ENCODE measurements at regions not wholly inside any gene's neighbourhood (a gene's known extent, or its start where the extent isn't known, plus 50 kb on each side); places are given as distances from the start of the nearest gene placed in this dataset.

- H3K9me3 Mint-ChIP-seq = no peaks in the 10 kb centered on the region
- ChIA-PET POLR2A (no interaction called here), CTCF (interaction anchor here (1.5 kb wide), 1 partner anchor 13 kb away, joined by 3 read pairs; no protein-coding TSS in a partner anchor)
- no peak overlapping the region for H3K27ac Mint-ChIP-seq
- no peaks in the 10 kb centered on the region for H3K4me1 Mint-ChIP-seq (ENCODE audit: low read depth)
- TF ChIP-seq CTCF (IDR thresholded peaks at IDR 0.05) = no peak
- DNase-seq (no peak), ATAC-seq (no peak)
- no peak overlapping the region for H3K4me3 Mint-ChIP-seq
- peaks cover 1% of the 10 kb centered on the region for H3K27me3 Mint-ChIP-seq
- no peaks in the 10 kb centered on the region for H3K36me3 Mint-ChIP-seq (ENCODE audit: low read depth)
- intact Hi-C loops (cut with micrococcal nuclease) = no loop called here
These were observed 286.8 kb downstream of the SKIDA1 start for GRCh38 chr10:21238717-21239116.

GRCh38 chr10:21238044-21238443 lies 287.4 kb downstream of the SKIDA1 start:
- TF ChIP-seq CTCF (IDR thresholded peaks at IDR 0.05) = no peak
- Mint-ChIP-seq H3K27me3 (peaks cover 1% of the 10 kb centered on the region), H3K4me3 (no peak overlapping the region), H3K9me3 (no peaks in the 10 kb centered on the region), H3K4me1 (ENCODE audit: low read depth) (no peaks in the 10 kb centered on the region), H3K36me3 (ENCODE audit: low read depth) (no peaks in the 10 kb centered on the region), H3K27ac (no peak overlapping the region)
- POLR2A ChIA-PET = no interaction called here
- ATAC-seq (no peak), DNase-seq (no peak)
- CTCF ChIA-PET = interaction anchor here (1.5 kb wide), 1 partner anchor 14 kb away, joined by 3 read pairs; no protein-coding TSS in a partner anchor
- intact Hi-C loops (cut with micrococcal nuclease) = no loop called here

- no peak for ATAC-seq
These were observed 290.7 kb downstream of the SKIDA1 start for GRCh38 chr10:21234761-21235160.

GRCh38 chr10:21230219-21230618 lies 295.3 kb downstream of the SKIDA1 start:
- POLR2A ChIA-PET = no interaction called here
- peaks cover 5% of the 10 kb centered on the region for H3K27me3 Mint-ChIP-seq
- CTCF ChIA-PET = no interaction called here
- intact Hi-C loops (cut with micrococcal nuclease) = no loop called here
- H3K9me3 Mint-ChIP-seq = no peaks in the 10 kb centered on the region
- DNase-seq (no peak), ATAC-seq (no peak)
- H3K36me3 Mint-ChIP-seq (ENCODE audit: low read depth) = no peaks in the 10 kb centered on the region
- no peak overlapping the region for H3K27ac Mint-ChIP-seq
- no peaks in the 10 kb centered on the region for H3K4me1 Mint-ChIP-seq (ENCODE audit: low read depth)
- no peak overlapping the region for H3K4me3 Mint-ChIP-seq
- TF ChIP-seq CTCF (IDR thresholded peaks at IDR 0.05) = no peak

More at GRCh38 chr10:21234761-21235160, 290.7 kb downstream of the SKIDA1 start:
- no peaks in the 10 kb centered on the region for H3K9me3 Mint-ChIP-seq
- no peak overlapping the region for H3K27ac Mint-ChIP-seq
- H3K4me3 Mint-ChIP-seq = no peak overlapping the region
- no peaks in the 10 kb centered on the region for H3K36me3 Mint-ChIP-seq (ENCODE audit: low read depth)
- no peak for DNase-seq
- no peaks in the 10 kb centered on the region for H3K4me1 Mint-ChIP-seq (ENCODE audit: low read depth)
- no peak for TF ChIP-seq CTCF (IDR thresholded peaks at IDR 0.05)
- POLR2A ChIA-PET = no interaction called here
- intact Hi-C loops (cut with micrococcal nuclease) = no loop called here
- CTCF ChIA-PET = no interaction called here
- H3K27me3 Mint-ChIP-seq = peaks cover 2% of the 10 kb centered on the region

- ATAC-seq = no peak
- no peaks in the 10 kb centered on the region for H3K4me1 Mint-ChIP-seq (ENCODE audit: low read depth)
- peaks cover 2% of the 10 kb centered on the region for H3K27me3 Mint-ChIP-seq
- H3K27ac Mint-ChIP-seq = no peak overlapping the region
- H3K4me3 Mint-ChIP-seq = no peak overlapping the region
- no peaks in the 10 kb centered on the region for H3K9me3 Mint-ChIP-seq
- intact Hi-C loops (cut with micrococcal nuclease) = no loop called here
- DNase-seq = no peak
- ChIA-PET CTCF (no interaction called here), POLR2A (no interaction called here)
- H3K36me3 Mint-ChIP-seq (ENCODE audit: low read depth) = no peaks in the 10 kb centered on the region
- no peak for TF ChIP-seq CTCF (IDR thresholded peaks at IDR 0.05)
These were observed 307.6 kb downstream of the SKIDA1 start for GRCh38 chr10:21217748-21218367.
